Nephron (organoid): ENCODE measurements at regions not wholly inside any gene's neighbourhood (a gene's known extent, or its start where the extent isn't known, plus 50 kb on each side); places are given as distances from the start of the nearest gene placed in this dataset.

Experiments
- H3K27ac Mint-ChIP-seq, 3 experiments: 2 replicates each; pipeline ENCODE4 v1.8.0; 2020; ENCODE audit warnings: mixed read lengths in 3 of 3, mild to moderate bottlenecking in 2 of 3, moderate library complexity in 1 of 3
- H3K27me3 Mint-ChIP-seq: 2 replicates; pipeline ENCODE4 v1.8.0; 2021; ENCODE audit warnings: low read depth, mild to moderate bottlenecking, moderate library complexity, mixed read lengths
- H3K36me3 Mint-ChIP-seq: 2 replicates; pipeline ENCODE4 v1.8.0; 2020; ENCODE audit warnings: low read depth, mixed read lengths
- H3K4me1 Mint-ChIP-seq: 2 replicates; pipeline ENCODE4 v1.8.0; 2020; ENCODE audit warnings: mixed read lengths
- H3K4me3 Mint-ChIP-seq, 3 experiments: 2 replicates each; pipeline ENCODE4 v1.8.0; 2020; ENCODE audit warnings: mild to moderate bottlenecking in 3 of 3, mixed read lengths in 3 of 3, moderate library complexity in 2 of 3
- H3K9me3 Mint-ChIP-seq: 2 replicates; pipeline ENCODE4 v1.8.0; 2020; ENCODE audit warnings: mixed read lengths
- CTCF ChIP-seq, 3 experiments: fragments of 200-600 bp; sonication (generic); IDR thresholded peaks; one replicate each; pipeline ENCODE4 v1.5.0; 2021; ENCODE audit warnings: antibody characterized with exemption in 3 of 3; ENCODE audit not compliant: unreplicated experiment in 3 of 3

- peak overlapping the region in 2 of 3 experiments; percentile 8 to 64 for H3K27ac Mint-ChIP-seq
- peaks cover 2% of the 10 kb centered on the region for H3K9me3 Mint-ChIP-seq
- TF ChIP-seq CTCF (IDR thresholded peaks at IDR 0.05; ENCODE audit: unreplicated experiment in 3 of 3) = no peak
- peaks cover 76% of the 10 kb centered on the region for H3K4me1 Mint-ChIP-seq
- no peak overlapping the region for H3K4me3 Mint-ChIP-seq
- peaks cover 4% of the 10 kb centered on the region for H3K27me3 Mint-ChIP-seq
- H3K36me3 Mint-ChIP-seq = no peaks in the 10 kb centered on the region
These were observed 85.7 kb downstream of the BLID start for GRCh38 chr11:122030286-122030685.

DNA sequence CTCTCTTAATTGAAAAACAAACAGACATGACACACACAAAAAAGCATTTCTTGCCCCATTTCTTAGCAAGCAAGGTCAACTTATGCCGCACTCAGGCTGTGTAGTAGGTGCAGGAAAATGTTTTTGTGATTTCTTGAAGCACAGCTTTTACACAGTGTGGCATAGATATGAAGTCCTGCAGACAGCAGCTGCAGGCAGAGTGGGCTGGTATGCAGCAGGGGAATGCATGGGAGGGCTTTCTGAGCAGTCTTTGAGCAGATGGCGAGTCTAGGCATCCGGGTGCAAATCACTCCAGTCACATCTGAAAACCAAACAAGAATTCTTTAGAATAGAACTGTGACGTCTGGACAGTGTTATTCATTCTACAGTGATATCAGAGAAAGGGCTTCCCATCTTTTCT, 87.5 kb downstream of the BLID start:
- no peaks in the 10 kb centered on the region for H3K9me3 Mint-ChIP-seq
- peak overlapping the region in 1 of 3 experiments; percentile 52 for H3K4me3 Mint-ChIP-seq
- peaks cover 4% of the 10 kb centered on the region for H3K27me3 Mint-ChIP-seq
- no peaks in the 10 kb centered on the region for H3K36me3 Mint-ChIP-seq
- peak overlapping the region; percentile 8 to 64 (median 62) for H3K27ac Mint-ChIP-seq
- TF ChIP-seq CTCF (IDR thresholded peaks at IDR 0.05; ENCODE audit: unreplicated experiment in 3 of 3) = no peak
- H3K4me1 Mint-ChIP-seq = peaks cover 75% of the 10 kb centered on the region

DNA sequence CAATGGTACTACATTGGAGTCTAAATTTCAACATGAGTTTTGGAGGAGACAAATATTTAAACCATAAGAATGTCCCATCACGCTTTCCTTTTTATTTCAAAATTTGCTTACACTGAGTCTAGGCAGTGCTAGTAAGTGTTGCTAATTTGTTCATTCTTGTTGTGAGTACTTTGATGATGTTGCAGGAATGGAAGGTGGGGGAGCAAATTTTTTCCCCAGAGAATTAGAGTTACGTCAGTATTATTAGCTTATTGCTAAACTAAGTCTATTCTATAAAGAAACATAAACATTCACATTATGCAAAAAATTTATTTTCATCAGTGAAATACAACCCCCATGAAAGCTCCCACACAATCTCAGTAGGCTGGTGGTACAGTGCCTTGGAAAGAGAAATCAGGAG, 88.0 kb downstream of the BLID start:
- H3K4me1 Mint-ChIP-seq = peaks cover 71% of the 10 kb centered on the region
- H3K27ac Mint-ChIP-seq = peak overlapping the region; percentile 8 to 64 (median 62)
- no peaks in the 10 kb centered on the region for H3K9me3 Mint-ChIP-seq
- H3K4me3 Mint-ChIP-seq = peak overlapping the region in 1 of 3 experiments; percentile 52
- peaks cover 4% of the 10 kb centered on the region for H3K27me3 Mint-ChIP-seq
- no peak for TF ChIP-seq CTCF (IDR thresholded peaks at IDR 0.05; ENCODE audit: unreplicated experiment in 3 of 3)
- no peaks in the 10 kb centered on the region for H3K36me3 Mint-ChIP-seq

GRCh38 chr11:122025757-122026156, 90.3 kb downstream of the BLID start:
- H3K36me3 Mint-ChIP-seq = no peaks in the 10 kb centered on the region
- no peak for TF ChIP-seq CTCF (IDR thresholded peaks at IDR 0.05; ENCODE audit: unreplicated experiment in 3 of 3)
- no peaks in the 10 kb centered on the region for H3K9me3 Mint-ChIP-seq
- H3K4me1 Mint-ChIP-seq = peaks cover 68% of the 10 kb centered on the region
- H3K27ac Mint-ChIP-seq = peak overlapping the region in 1 of 3 experiments; percentile 11
- no peak overlapping the region for H3K4me3 Mint-ChIP-seq
- peaks cover 4% of the 10 kb centered on the region for H3K27me3 Mint-ChIP-seq

DNA sequence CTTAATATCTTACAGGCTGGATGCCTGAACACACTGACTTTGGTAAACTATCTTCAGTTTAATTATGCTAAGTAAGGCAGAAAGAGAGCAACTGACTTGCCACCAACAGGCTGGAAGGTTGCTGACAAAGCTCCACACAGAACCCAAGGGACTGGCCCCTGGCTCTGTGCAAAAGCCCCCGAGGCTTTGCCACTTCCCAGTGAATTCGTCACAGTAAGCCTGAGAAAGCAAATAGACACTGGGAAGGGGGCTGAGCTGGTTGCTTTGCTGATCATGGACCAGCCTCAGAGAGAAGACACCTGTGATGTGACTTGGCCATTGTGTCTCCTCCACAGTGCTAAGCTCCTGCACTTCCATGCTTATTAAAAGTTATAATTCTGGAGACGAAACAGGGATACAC, 91.7 kb downstream of the BLID start:
- no peak for TF ChIP-seq CTCF (IDR thresholded peaks at IDR 0.05; ENCODE audit: unreplicated experiment in 3 of 3)
- H3K4me1 Mint-ChIP-seq = peaks cover 61% of the 10 kb centered on the region
- H3K4me3 Mint-ChIP-seq = peak overlapping the region in 1 of 3 experiments; percentile 26
- H3K27me3 Mint-ChIP-seq = peaks cover 4% of the 10 kb centered on the region
- no peaks in the 10 kb centered on the region for H3K9me3 Mint-ChIP-seq
- no peaks in the 10 kb centered on the region for H3K36me3 Mint-ChIP-seq
- peak overlapping the region; percentile 37 to 64 (median 64) for H3K27ac Mint-ChIP-seq

- TF ChIP-seq CTCF (IDR thresholded peaks at IDR 0.05; ENCODE audit: unreplicated experiment in 3 of 3) = no peak
These were observed 92.3 kb downstream of the BLID start for GRCh38 chr11:122023614-122024250.

More at GRCh38 chr11:122023614-122024250, 92.3 kb downstream of the BLID start:
- H3K27ac Mint-ChIP-seq = peak overlapping the region in 2 of 3 experiments; percentile 38 to 80
- no peak overlapping the region for H3K4me3 Mint-ChIP-seq
- H3K4me1 Mint-ChIP-seq = peaks cover 60% of the 10 kb centered on the region
- peaks cover 4% of the 10 kb centered on the region for H3K27me3 Mint-ChIP-seq
- no peaks in the 10 kb centered on the region for H3K36me3 Mint-ChIP-seq
- H3K9me3 Mint-ChIP-seq = no peaks in the 10 kb centered on the region
